Astrocyte (in vitro differentiated cells and primary cell): ENCODE measurements at regions not wholly inside any gene's neighbourhood (a gene's known extent, or its start where the extent isn't known, plus 50 kb on each side); places are given as distances from the start of the nearest gene placed in this dataset.
A peak's percentile ranks its signal among the peaks of the same experiment; 100 is the strongest.

Source experiments
- DNase-seq: peaks from one replicate; pipeline ENCODE4 v3.0.0-alpha.2; 2010; ENCODE audit warnings: low read depth
- FAIRE-seq: peaks from 2 replicates; lab custom pipeline; 2011; peaks lifted over from hg19 to GRCh38; lab: Jason Lieb, UNC
- H2AFZ ChIP-seq: 2 replicates; pipeline ENCODE4 v1.6.0; 2012; ENCODE audit warnings: low read depth, low read length, inconsistent platforms
- H3K27ac ChIP-seq: 2 replicates; pipeline ENCODE4 v1.5.1; 2011; ENCODE audit warnings: low read depth, low read length, inconsistent platforms
- H3K27me3 ChIP-seq: 2 replicates; pipeline ENCODE4 v1.6.0; 2011; ENCODE audit warnings: low read length, inconsistent platforms; ENCODE audit not compliant: insufficient read depth
- H3K36me3 ChIP-seq: 2 replicates; pipeline ENCODE4 v1.5.1; 2011; ENCODE audit warnings: low read length, inconsistent platforms; ENCODE audit not compliant: insufficient read depth
- H3K4me1 ChIP-seq: 2 replicates; pipeline ENCODE4 v1.5.1; 2011; ENCODE audit warnings: low read length, inconsistent platforms; ENCODE audit not compliant: insufficient read depth
- H3K4me2 ChIP-seq: 2 replicates; pipeline ENCODE4 v1.6.0; 2012; ENCODE audit warnings: low read length, inconsistent platforms
- H3K4me3 ChIP-seq: 2 replicates; pipeline ENCODE4 v1.5.1; 2011; ENCODE audit warnings: low read depth, mild to moderate bottlenecking, low read length, inconsistent platforms; ENCODE audit not compliant: insufficient read depth
- H3K79me2 ChIP-seq: 2 replicates; pipeline ENCODE4 v1.6.0; 2012; ENCODE audit warnings: mild to moderate bottlenecking, low read length, inconsistent platforms; ENCODE audit not compliant: insufficient read depth
- H3K9ac ChIP-seq: 2 replicates; pipeline ENCODE4 v1.6.0; 2012; ENCODE audit warnings: mild to moderate bottlenecking, low read length, inconsistent platforms
- H3K9me3 ChIP-seq: 2 replicates; pipeline ENCODE4 v1.5.1; 2012; ENCODE audit warnings: low read depth, mild to moderate bottlenecking, low read length, inconsistent platforms; ENCODE audit not compliant: insufficient read depth
- H4K20me1 ChIP-seq: 2 replicates; pipeline ENCODE4 v1.6.0; 2012; ENCODE audit warnings: low read length, inconsistent platforms; ENCODE audit not compliant: insufficient read depth
- H3K27ac Mint-ChIP-seq: one replicate; pipeline ENCODE4 v1.8.0; 2021; ENCODE audit warnings: mild to moderate bottlenecking, mixed read lengths; ENCODE audit not compliant: unreplicated experiment
- H3K27me3 Mint-ChIP-seq: one replicate; pipeline ENCODE4 v1.8.0; 2021; ENCODE audit warnings: low read depth, mixed read lengths; ENCODE audit not compliant: unreplicated experiment
- H3K36me3 Mint-ChIP-seq: one replicate; pipeline ENCODE4 v1.8.0; 2021; ENCODE audit warnings: low read depth, mixed read lengths; ENCODE audit not compliant: unreplicated experiment
- H3K4me1 Mint-ChIP-seq: one replicate; pipeline ENCODE4 v1.8.0; 2021; ENCODE audit warnings: low read depth, mixed read lengths; ENCODE audit not compliant: unreplicated experiment
- H3K4me3 Mint-ChIP-seq: one replicate; pipeline ENCODE4 v1.8.0; 2021; ENCODE audit warnings: mild to moderate bottlenecking, moderate library complexity, mixed read lengths; ENCODE audit not compliant: unreplicated experiment
- H3K9me3 Mint-ChIP-seq: one replicate; pipeline ENCODE4 v1.8.0; 2021; ENCODE audit warnings: mild to moderate bottlenecking, mixed read lengths; ENCODE audit not compliant: unreplicated experiment
- CTCF ChIP-seq: IDR thresholded peaks from 2 replicates; pipeline ENCODE4 v1.5.1; 2011; ENCODE audit warnings: low read depth, mild to moderate bottlenecking, inconsistent platforms, low read length, moderate library complexity; ENCODE audit not compliant: insufficient read depth
- EZH2 ChIP-seq: IDR thresholded peaks from 2 replicates; pipeline ENCODE4 v1.6.1; 2012; ENCODE audit warnings: mild to moderate bottlenecking, low read length, inconsistent platforms; ENCODE audit not compliant: insufficient read depth

- peak; percentile 41 for FAIRE-seq
- Histone ChIP-seq H3K4me3 (no peak overlapping the region), H3K9me3 (no peaks in the 10 kb centered on the region), H3K4me2 (no peak overlapping the region), H4K20me1 (no peaks in the 10 kb centered on the region), H3K36me3 (no peaks in the 10 kb centered on the region), H3K27ac (no peak overlapping the region), H2AFZ (no peak overlapping the region), H3K4me1 (peaks cover 7% of the 10 kb centered on the region), H3K79me2 (no peaks in the 10 kb centered on the region), H3K27me3 (no peaks in the 10 kb centered on the region), H3K9ac (no peak overlapping the region)
- TF ChIP-seq CTCF (no peak), EZH2 (no peak)
- no peak overlapping the region for H3K4me3 Mint-ChIP-seq
- no peaks in the 10 kb centered on the region for H3K27me3 Mint-ChIP-seq
- peaks cover 14% of the 10 kb centered on the region for H3K4me1 Mint-ChIP-seq
- H3K9me3 Mint-ChIP-seq = no peaks in the 10 kb centered on the region
- no peaks in the 10 kb centered on the region for H3K36me3 Mint-ChIP-seq
- H3K27ac Mint-ChIP-seq = no peak overlapping the region
- DNase-seq = no peak
Measured at GRCh38 chr7:114852293-114852692, 69.6 kb upstream of the MDFIC start.

DNA sequence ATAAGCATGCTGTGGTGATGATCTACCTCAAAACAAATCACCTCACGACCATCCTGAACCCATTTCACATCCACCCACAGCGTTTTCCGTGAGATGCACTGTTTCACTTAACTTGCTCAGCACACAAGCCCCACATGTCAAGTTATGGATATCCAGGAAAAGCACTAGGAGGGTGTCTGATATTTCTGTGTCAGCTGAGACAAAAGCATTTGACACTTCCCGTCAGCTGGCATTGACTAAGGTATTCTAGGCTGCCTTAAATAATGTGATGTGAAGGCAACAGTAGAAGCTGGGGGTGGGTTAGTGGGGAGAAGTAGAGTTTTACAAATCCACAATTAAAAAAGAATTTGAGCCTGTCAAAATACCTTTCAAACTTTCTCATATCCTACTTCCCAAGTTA is 68.7 kb upstream of the MDFIC start:
- no peaks in the 10 kb centered on the region for H3K27me3 ChIP-seq
- peaks cover 7% of the 10 kb centered on the region for H3K4me1 ChIP-seq
- TF ChIP-seq CTCF (no peak), EZH2 (no peak)
- FAIRE-seq = no peak
- DNase-seq = no peak
- H3K4me2 ChIP-seq = no peak overlapping the region
- H3K9ac ChIP-seq = no peak overlapping the region
- no peak overlapping the region for H2AFZ ChIP-seq
- no peaks in the 10 kb centered on the region for H3K9me3 ChIP-seq
- H4K20me1 ChIP-seq = no peaks in the 10 kb centered on the region
- Mint-ChIP-seq H3K36me3 (no peaks in the 10 kb centered on the region), H3K9me3 (no peaks in the 10 kb centered on the region), H3K27ac (no peak overlapping the region), H3K27me3 (no peaks in the 10 kb centered on the region), H3K4me3 (no peak overlapping the region), H3K4me1 (peaks cover 19% of the 10 kb centered on the region)
- no peak overlapping the region for H3K4me3 ChIP-seq
- H3K36me3 ChIP-seq = no peaks in the 10 kb centered on the region
- H3K27ac ChIP-seq = no peak overlapping the region
- no peaks in the 10 kb centered on the region for H3K79me2 ChIP-seq

- H3K9me3 Mint-ChIP-seq = no peaks in the 10 kb centered on the region
- no peaks in the 10 kb centered on the region for H3K36me3 Mint-ChIP-seq
- Histone ChIP-seq H3K27ac (no peak overlapping the region), H3K9ac (no peak overlapping the region), H4K20me1 (no peaks in the 10 kb centered on the region), H2AFZ (no peak overlapping the region), H3K9me3 (no peaks in the 10 kb centered on the region), H3K36me3 (no peaks in the 10 kb centered on the region), H3K79me2 (no peaks in the 10 kb centered on the region), H3K4me3 (no peak overlapping the region), H3K4me2 (no peak overlapping the region), H3K27me3 (no peaks in the 10 kb centered on the region), H3K4me1 (peaks cover 7% of the 10 kb centered on the region)
- no peaks in the 10 kb centered on the region for H3K27me3 Mint-ChIP-seq
- H3K4me1 Mint-ChIP-seq = peaks cover 19% of the 10 kb centered on the region
- DNase-seq (no peak), FAIRE-seq (no peak)
- H3K27ac Mint-ChIP-seq = no peak overlapping the region
- no peak overlapping the region for H3K4me3 Mint-ChIP-seq
- TF ChIP-seq EZH2 (no peak), CTCF (no peak)
Measured at GRCh38 chr7:114854369-114854768, 67.5 kb upstream of the MDFIC start.
